Ovary (tissue), 7 donors: ENCODE measurements at regions not wholly inside any gene's neighbourhood (a gene's known extent, or its start where the extent isn't known, plus 50 kb on each side); places are given as distances from the start of the nearest gene placed in this dataset.
"Not testable (repeated sequence)": the region's sequence is repeated elsewhere in the genome, so short reads cannot be mapped to it uniquely, and the experiment has no call there.

Source experiments
- DNase-seq, 5 donors: peaks; one replicate each; pipeline ENCODE4 v3.0.0-alpha.2; 2019 to 2020
- H3K27ac ChIP-seq, 2 donors: fragments of 200-600 bp; one replicate each; pipeline versions ENCODE4 v1.5.1 to v1.8.0; 2019 to 2022
- H3K27me3 ChIP-seq: fragments of 200-600 bp; one replicate; pipeline ENCODE4 v1.8.0; 2022
- H3K36me3 ChIP-seq: fragments of 200-600 bp; sonication (generic); one replicate; pipeline ENCODE4 v1.5.1; 2019
- H3K4me1 ChIP-seq: one replicate; pipeline ENCODE4 v1.8.1; 2013; ENCODE audit warnings: mild to moderate bottlenecking, moderate library complexity; ENCODE audit not compliant: insufficient read depth
- H3K4me3 ChIP-seq: fragments of 200-600 bp; sonication (generic); one replicate; pipeline ENCODE4 v1.5.1; 2017
- H3K9me3 ChIP-seq, 2 donors: fragments of 200-600 bp in 1 of 2; sonication (generic) in 1 of 2; one replicate each; pipeline versions ENCODE4 v1.5.1 to v1.8.1; 2013 to 2019; ENCODE audit warnings: mild to moderate bottlenecking in 1 of 2, moderate library complexity in 1 of 2
- EP300 ChIP-seq: sonication (generic); formaldehyde crosslinking; IDR thresholded peaks from one replicate; pipeline ENCODE4 v1.6.1; 2017; ENCODE audit warnings: antibody characterized with exemption
- POLR2A ChIP-seq: fragments of 450-650 bp; IDR thresholded peaks from one replicate; pipeline ENCODE4 v1.6.1; 2017; ENCODE audit warnings: antibody characterized with exemption, mild to moderate bottlenecking, moderate library complexity
- WGBS, 3 donors: extraction: QIAGEN DNeasy Blood & Tissue Kit in 1 of 3; methylation state at CpG; one replicate each; pipeline versions ENCODE4 v1.1.5 to v1.1.7; 2013 to 2017; 5-methylcytosine and 5-hydroxymethylcytosine counted together
- intact Hi-C, 4 donors: fragments of 100-400 bp; cut with DNase I; formaldehyde crosslinking; loops; one replicate each; pipeline versions ENCODE4 v1.11.0 to v1.15.1; 2022 to 2023
- TF ChIP-seq, protein P1 (sequence below), 3 donors: fragments of 450-650 bp in 2 of 3; fragments of 200-600 bp in 1 of 3; IDR thresholded peaks; one replicate each; pipeline versions ENCODE4 v1.5.1 to v1.8.0; 2016 to 2022; ENCODE audit warnings: antibody characterized with exemption in 3 of 3, mild to moderate bottlenecking in 1 of 3
- donor health status: DM: no; HTN: no; CAD: no; lungs with moderate emphysema.
- donor health status: DM: no; HTN: no; CAD: no.
- donor health status: Bipolar disorder and iron deficiency.
- donor health status: DM: no; HTN: no; CAD: no.
- donor health status: DM: yes; HTN: yes; CAD: no.

DNA sequence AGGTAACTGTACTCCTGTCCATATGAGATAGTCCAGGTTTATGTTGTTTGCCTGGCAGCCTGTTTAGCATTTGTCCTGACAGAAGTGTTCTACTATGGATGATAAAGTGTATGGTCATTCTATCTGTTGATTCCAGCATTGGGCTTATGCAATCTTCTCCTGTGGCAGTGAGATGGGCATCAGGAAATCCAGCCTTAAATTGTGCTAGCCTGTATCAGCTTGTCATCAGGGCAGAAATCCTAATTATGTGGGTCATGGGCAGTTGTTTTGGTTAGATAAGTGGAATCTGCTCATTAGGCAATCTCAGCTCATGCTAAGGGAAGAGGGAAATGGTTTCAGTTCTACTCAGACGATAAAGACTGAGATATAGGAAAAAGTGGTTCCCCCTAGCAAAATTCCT lies 247.4 kb upstream of the CHD1 start:
- DNase-seq: no peak
- WGBS, 3 donors: 17 to 33% (median 20%) methylated on average over 1 of the region's 1 CpG
- Histone ChIP-seq H3K27ac (no peak overlapping the region), H3K27me3 (no peaks in the 10 kb centered on the region), H3K4me3 (no peak overlapping the region), H3K4me1 (no peaks in the 10 kb centered on the region), H3K36me3 (no peaks in the 10 kb centered on the region), H3K9me3 (no peaks in the 10 kb centered on the region)
- intact Hi-C loops: no loop called here
- no peak for TF ChIP-seq POLR2A
- TF ChIP-seq, protein P1, sequence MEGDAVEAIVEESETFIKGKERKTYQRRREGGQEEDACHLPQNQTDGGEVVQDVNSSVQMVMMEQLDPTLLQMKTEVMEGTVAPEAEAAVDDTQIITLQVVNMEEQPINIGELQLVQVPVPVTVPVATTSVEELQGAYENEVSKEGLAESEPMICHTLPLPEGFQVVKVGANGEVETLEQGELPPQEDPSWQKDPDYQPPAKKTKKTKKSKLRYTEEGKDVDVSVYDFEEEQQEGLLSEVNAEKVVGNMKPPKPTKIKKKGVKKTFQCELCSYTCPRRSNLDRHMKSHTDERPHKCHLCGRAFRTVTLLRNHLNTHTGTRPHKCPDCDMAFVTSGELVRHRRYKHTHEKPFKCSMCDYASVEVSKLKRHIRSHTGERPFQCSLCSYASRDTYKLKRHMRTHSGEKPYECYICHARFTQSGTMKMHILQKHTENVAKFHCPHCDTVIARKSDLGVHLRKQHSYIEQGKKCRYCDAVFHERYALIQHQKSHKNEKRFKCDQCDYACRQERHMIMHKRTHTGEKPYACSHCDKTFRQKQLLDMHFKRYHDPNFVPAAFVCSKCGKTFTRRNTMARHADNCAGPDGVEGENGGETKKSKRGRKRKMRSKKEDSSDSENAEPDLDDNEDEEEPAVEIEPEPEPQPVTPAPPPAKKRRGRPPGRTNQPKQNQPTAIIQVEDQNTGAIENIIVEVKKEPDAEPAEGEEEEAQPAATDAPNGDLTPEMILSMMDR (IDR thresholded peaks at IDR 0.05): no peak

DNA sequence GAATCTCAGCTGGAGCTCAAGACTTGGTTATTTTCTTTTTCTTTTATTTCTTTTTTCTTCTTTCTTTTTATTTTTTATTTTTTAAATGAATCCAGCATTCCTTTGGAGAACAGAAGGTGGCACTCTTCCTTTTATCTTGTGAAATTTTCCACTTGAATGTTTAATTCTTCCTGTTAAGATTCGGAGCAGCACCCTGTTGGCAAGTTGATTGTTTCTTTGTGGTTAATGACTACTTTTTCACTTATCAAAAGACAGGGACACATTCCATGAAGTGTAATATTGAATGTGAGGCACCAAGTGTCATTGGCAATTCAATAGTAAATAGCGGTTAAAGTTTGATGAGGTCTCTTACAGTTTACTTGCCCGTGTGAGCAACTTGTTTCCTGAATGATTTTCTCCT lies 240.5 kb upstream of the CHD1 start:
- 45 to 53% (median 52%) methylated on average over 3 of the region's 3 CpGs for WGBS, 3 donors
- Histone ChIP-seq H3K4me3 (no peak overlapping the region), H3K27ac (no peak overlapping the region), H3K9me3 (no peaks in the 10 kb centered on the region), H3K4me1 (no peaks in the 10 kb centered on the region), H3K36me3 (no peaks in the 10 kb centered on the region), H3K27me3 (no peaks in the 10 kb centered on the region)
- intact Hi-C loops: no loop called here
- no peak for DNase-seq
- TF ChIP-seq, protein P1 (IDR thresholded peaks at IDR 0.05): no peak
- no peak for TF ChIP-seq POLR2A
- TF ChIP-seq EP300: no peak

DNA sequence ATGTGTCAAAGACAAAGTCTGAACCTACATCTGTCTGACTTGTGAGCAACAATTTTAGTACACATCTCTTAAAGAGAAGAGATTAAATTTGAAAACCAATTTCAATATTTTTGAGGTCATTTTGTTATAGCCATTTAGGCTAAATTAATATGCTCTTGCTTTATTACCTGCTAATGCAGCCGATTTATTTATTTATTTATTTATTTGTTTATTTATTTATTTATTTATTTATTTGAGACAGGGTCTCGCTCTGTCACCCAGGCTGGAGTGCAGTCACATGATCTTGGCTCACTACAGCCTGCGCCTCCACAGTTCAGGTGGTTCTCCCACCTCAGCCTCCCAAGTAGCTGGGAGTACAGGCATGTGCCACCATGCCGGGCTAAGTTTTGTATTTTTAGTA lies 232.7 kb upstream of the CHD1 start:
- H3K9me3 ChIP-seq, intact Hi-C loops, H3K27ac ChIP-seq, DNase-seq, H3K4me1 ChIP-seq, H3K4me3 ChIP-seq, H3K27me3 ChIP-seq, H3K36me3 ChIP-seq: not testable (repeated sequence)
- WGBS, 3 donors: 90 to 95% (median 95%) methylated on average over 4 of the region's 4 CpGs

DNA sequence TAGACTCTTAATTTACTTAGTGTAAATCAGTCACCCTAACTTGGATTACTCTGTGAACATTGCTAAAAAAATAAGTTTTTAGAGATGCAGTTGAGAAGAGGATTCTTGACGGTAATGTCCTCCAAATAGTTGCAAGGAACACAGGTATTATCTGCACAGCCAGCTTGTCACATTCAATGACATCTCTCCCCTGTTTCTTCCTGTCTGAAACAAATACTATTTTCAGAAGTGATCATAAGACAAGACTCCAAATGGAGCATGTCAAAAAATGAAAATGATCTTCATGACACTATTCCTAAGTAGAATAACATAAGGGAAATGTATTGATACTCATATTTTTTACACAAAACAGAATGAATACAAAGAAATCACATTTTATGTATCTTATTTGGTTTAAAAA lies 227.9 kb upstream of the CHD1 start:
- TF ChIP-seq, protein P1 (IDR thresholded peaks at IDR 0.05): no peak
- TF ChIP-seq EP300: no peak
- no peak for TF ChIP-seq POLR2A
- Histone ChIP-seq H3K4me3 (no peak overlapping the region), H3K4me1 (no peaks in the 10 kb centered on the region), H3K9me3 (no peaks in the 10 kb centered on the region), H3K27me3 (no peaks in the 10 kb centered on the region), H3K27ac (no peak overlapping the region), H3K36me3 (no peaks in the 10 kb centered on the region)
- no peak for DNase-seq
- 60 to 65% (median 62%) methylated on average over 1 of the region's 1 CpG for WGBS, 3 donors
- intact Hi-C loops: no loop called here

DNA sequence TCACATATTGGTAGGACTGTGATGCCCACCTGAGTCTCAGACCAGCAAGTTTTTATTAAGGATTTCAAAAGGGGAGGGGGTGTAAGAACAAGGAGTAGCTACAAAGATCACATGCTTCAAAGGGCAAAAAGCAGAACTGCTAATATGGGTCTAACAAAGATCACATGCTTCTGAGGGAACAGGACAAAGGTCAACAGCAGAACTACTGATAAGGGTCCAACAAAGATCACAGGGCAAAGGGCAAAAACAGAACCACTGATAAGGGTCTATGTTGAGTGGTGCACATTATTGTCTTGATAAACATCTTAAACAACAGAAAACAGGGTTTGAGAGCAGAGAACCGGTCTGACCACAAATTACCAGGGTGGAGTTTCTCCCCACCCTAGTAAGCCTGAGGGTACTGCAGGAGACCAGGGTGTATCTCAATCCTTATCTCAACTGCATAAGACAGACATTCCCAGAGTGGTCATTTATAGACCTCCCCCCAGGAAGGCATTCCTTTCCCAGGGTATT lies 214.5 kb upstream of the CHD1 start:
- 87 to 92% (median 89%) methylated on average over 1 of the region's 1 CpG for WGBS, 3 donors
- H3K27ac ChIP-seq, H3K27me3 ChIP-seq, H3K9me3 ChIP-seq, H3K4me3 ChIP-seq, intact Hi-C loops, H3K4me1 ChIP-seq, H3K36me3 ChIP-seq, DNase-seq: not testable (repeated sequence)
